ACHN (cell line): ENCODE measurements at regions not wholly inside any gene's neighbourhood (a gene's known extent, or its start where the extent isn't known, plus 50 kb on each side); places are given as distances from the start of the nearest gene placed in this dataset.
A peak's percentile ranks its signal among the peaks of the same experiment; 100 is the strongest.
"Not testable (repeated sequence)": the region's sequence is repeated elsewhere in the genome, so short reads cannot be mapped to it uniquely, and the experiment has no call there.

Source experiments
- DNase-seq: peaks from one replicate; pipeline ENCODE4 v3.0.0-alpha.2; 2015
- in situ Hi-C: cut with HindIII; loops from 2 replicates; pipeline ENCODE4 v1.10.0; 2017; ENCODE audit warnings: low sequenced_read_pairs, low pct_ligation_motif_present, low pct_unique_long_range_greater_than_20kb

- DNase-seq: peak; percentile 49
- in situ Hi-C loops: not testable (repeated sequence)
Observed at GRCh38 chr2:89048138-89049066, 356.9 kb downstream of the RPIA start.

- DNase-seq, in situ Hi-C loops: not testable (repeated sequence)
Observed at GRCh38 chr2:89058616-89059015, 367.1 kb downstream of the RPIA start.

GRCh38 chr2:89061174-89061573, 369.7 kb downstream of the RPIA start:
- in situ Hi-C loops: not testable (repeated sequence)

GRCh38 chr2:89076771-89077170, 385.3 kb downstream of the RPIA start:
- in situ Hi-C loops, DNase-seq: not testable (repeated sequence)

More at GRCh38 chr2:89061174-89061573, 369.7 kb downstream of the RPIA start:
- not testable (repeated sequence) for DNase-seq

- DNase-seq, in situ Hi-C loops: not testable (repeated sequence)
Observed at GRCh38 chr2:89092911-89093310, 401.4 kb downstream of the RPIA start.

- in situ Hi-C loops, DNase-seq: not testable (repeated sequence)
Observed at GRCh38 chr2:89095060-89095459, 403.6 kb downstream of the RPIA start.

GRCh38 chr2:89102587-89102986, 411.1 kb downstream of the RPIA start:
- in situ Hi-C loops, DNase-seq: not testable (repeated sequence)

- in situ Hi-C loops, DNase-seq: not testable (repeated sequence)
Observed at GRCh38 chr2:89106369-89107019, 415.0 kb downstream of the RPIA start.

GRCh38 chr2:89112434-89112833, 421.0 kb downstream of the RPIA start:
- in situ Hi-C loops: not testable (repeated sequence)

GRCh38 chr2:89113286-89113685, 421.8 kb downstream of the RPIA start:
- in situ Hi-C loops, DNase-seq: not testable (repeated sequence)

More at GRCh38 chr2:89112434-89112833, 421.0 kb downstream of the RPIA start:
- DNase-seq: peak; percentile 10

- DNase-seq, in situ Hi-C loops: not testable (repeated sequence)
Observed at GRCh38 chr2:89129440-89129839, 438.0 kb downstream of the RPIA start.

GRCh38 chr2:89130665-89131308, 439.3 kb downstream of the RPIA start:
- DNase-seq, in situ Hi-C loops: not testable (repeated sequence)

GRCh38 chr2:89142959-89143358, 451.5 kb downstream of the RPIA start:
- in situ Hi-C loops, DNase-seq: not testable (repeated sequence)

- DNase-seq, in situ Hi-C loops: not testable (repeated sequence)
Observed at GRCh38 chr2:89145342-89145741, 453.9 kb downstream of the RPIA start.

GRCh38 chr2:89148256-89148655, 456.8 kb downstream of the RPIA start:
- in situ Hi-C loops, DNase-seq: not testable (repeated sequence)

GRCh38 chr2:89151699-89152098, 460.2 kb downstream of the RPIA start:
- in situ Hi-C loops, DNase-seq: not testable (repeated sequence)

GRCh38 chr2:89152501-89152900, 461.0 kb downstream of the RPIA start:
- DNase-seq, in situ Hi-C loops: not testable (repeated sequence)

- DNase-seq, in situ Hi-C loops: not testable (repeated sequence)
Observed at GRCh38 chr2:89153210-89153609, 461.7 kb downstream of the RPIA start.

GRCh38 chr2:89154247-89154682, 462.8 kb downstream of the RPIA start:
- DNase-seq, in situ Hi-C loops: not testable (repeated sequence)
